IMR-90 (cell line): ENCODE measurements at regions not wholly inside any gene's neighbourhood (a gene's known extent, or its start where the extent isn't known, plus 50 kb on each side); places are given as distances from the start of the nearest gene placed in this dataset.

ENCODE experiments used
- ATAC-seq: fragments of 200-7000 bp; cut with Tn5 transposase; 2 replicates; pipeline ENCODE4 v1.9.1; 2020; ENCODE audit warnings: low read depth, mild to moderate bottlenecking, moderate library complexity
- BruUV-seq: library from RNA; stranded (reverse); fragments of 400-500 nt; replicated peaks from 2 replicates; lab custom pipeline; 2021; lab: Mats Ljungman, UMichigan
- CTCF ChIA-PET: fragments of 300-600 bp; formaldehyde crosslinking; extraction: SDS; loops from one replicate; lab custom pipeline; 2021; ENCODE audit warnings: antibody characterized with exemption; lab: Yijun Ruan, JAX
- POLR2A ChIA-PET: fragments of 300-600 bp; sonication (Branson Sonifier 250); formaldehyde crosslinking; loops from one replicate; lab custom pipeline; 2022; ENCODE audit warnings: antibody characterized with exemption; ENCODE audit not compliant: unreplicated experiment; lab: Charles Lee
- DNase-seq: peaks from one replicate; pipeline ENCODE4 v3.0.0; 2013
- H2AFZ ChIP-seq: replicated peaks from 2 replicates; pipeline ENCODE3; 2013; ENCODE audit warnings: low read length, mild to moderate bottlenecking; ENCODE audit not compliant: poor library complexity
- H2AK5ac ChIP-seq: 2 replicates; pipeline ENCODE4 v1.6.1; 2013; ENCODE audit warnings: low read depth, low read length, inconsistent platforms
- H2AK9ac ChIP-seq: replicated peaks from 2 replicates; pipeline ENCODE3; 2013; ENCODE audit warnings: mild to moderate bottlenecking, low read depth, low read length, moderate library complexity; ENCODE audit not compliant: poor library complexity
- H2BK120ac ChIP-seq: 2 replicates; pipeline ENCODE4 v1.6.1; 2013; ENCODE audit warnings: low read depth, low read length, inconsistent platforms
- H2BK15ac ChIP-seq: 3 replicates; pipeline ENCODE4 v1.6.1; 2013; ENCODE audit warnings: low read depth, low read length, inconsistent platforms
- H2BK20ac ChIP-seq: 2 replicates; pipeline ENCODE4 v1.6.1; 2013; ENCODE audit warnings: low read depth, mild to moderate bottlenecking, inconsistent platforms, low read length, moderate library complexity
- H2BK5ac ChIP-seq: 2 replicates; pipeline ENCODE4 v1.6.1; 2013; ENCODE audit warnings: mild to moderate bottlenecking, low read depth, low read length, inconsistent platforms; ENCODE audit not compliant: poor library complexity, severe bottlenecking
- H3K14ac ChIP-seq: replicated peaks from 2 replicates; pipeline ENCODE4 v1.6.1; 2013; ENCODE audit warnings: low read depth, low read length, inconsistent platforms
- H3K18ac ChIP-seq: 2 replicates; pipeline ENCODE4 v1.6.1; 2013; ENCODE audit warnings: low read depth, low read length, control low read depth
- H3K23ac ChIP-seq: 2 replicates; pipeline ENCODE4 v1.6.1; 2013; ENCODE audit warnings: low read depth, low read length, inconsistent platforms
- H3K27ac ChIP-seq: 2 replicates; pipeline ENCODE4 v1.5.1; 2013; ENCODE audit warnings: mild to moderate bottlenecking, control low read depth, low read length; ENCODE audit not compliant: insufficient read depth
- H3K27me3 ChIP-seq: 2 replicates; pipeline ENCODE4 v1.6.1; 2013; ENCODE audit warnings: low read length; ENCODE audit not compliant: control insufficient read depth, insufficient read depth
- H3K36me3 ChIP-seq: 2 replicates; pipeline ENCODE4 v1.6.1; 2013; ENCODE audit warnings: low read length, mixed read lengths; ENCODE audit not compliant: control insufficient read depth, insufficient read depth
- H3K4ac ChIP-seq: 2 replicates; pipeline ENCODE4 v1.6.1; 2013; ENCODE audit warnings: low read depth, low read length, inconsistent platforms
- H3K4me1 ChIP-seq: 2 replicates; pipeline ENCODE4 v1.6.1; 2013; ENCODE audit warnings: low read length, mixed read lengths; ENCODE audit not compliant: control insufficient read depth, insufficient read depth
- H3K4me2 ChIP-seq: 2 replicates; pipeline ENCODE4 v1.6.1; 2013; ENCODE audit warnings: low read depth, mild to moderate bottlenecking, control low read depth, low read length, moderate library complexity
- H3K4me3 ChIP-seq: 2 replicates; pipeline ENCODE4 v1.5.1; 2013; ENCODE audit warnings: low read depth, mild to moderate bottlenecking, control low read depth, low read length, moderate library complexity; ENCODE audit not compliant: insufficient read depth
- H3K56ac ChIP-seq: 2 replicates; pipeline ENCODE4 v1.6.1; 2013; ENCODE audit warnings: low read length, inconsistent platforms; ENCODE audit not compliant: insufficient read depth; ENCODE audit errors: extremely low read depth
- H3K79me1 ChIP-seq, 2 experiments: 2 replicates each; pipeline ENCODE4 v1.6.1; 2013; ENCODE audit warnings: low read length in 2 of 2, inconsistent platforms in 1 of 2, low read depth in 1 of 2
- H3K9ac ChIP-seq: 2 replicates; pipeline ENCODE4 v1.6.1; 2013; ENCODE audit warnings: low read depth, low read length, control low read depth
- H3K9me1 ChIP-seq: 2 replicates; pipeline ENCODE4 v1.6.1; 2013; ENCODE audit warnings: low read length, inconsistent platforms; ENCODE audit not compliant: insufficient read depth
- H3K9me3 ChIP-seq: 2 replicates; pipeline ENCODE4 v1.6.1; 2013; ENCODE audit warnings: low read length; ENCODE audit not compliant: control insufficient read depth, insufficient read depth
- H4K20me1 ChIP-seq: 2 replicates; pipeline ENCODE4 v1.6.1; 2013; ENCODE audit warnings: low read length, inconsistent platforms; ENCODE audit not compliant: insufficient read depth
- H4K5ac ChIP-seq: 2 replicates; pipeline ENCODE4 v1.6.1; 2013; ENCODE audit warnings: mild to moderate bottlenecking, low read depth, low read length, control low read depth
- H4K8ac ChIP-seq, 2 experiments: 2 replicates each; pipeline ENCODE4 v1.6.1; 2013; ENCODE audit warnings: low read depth in 2 of 2, low read length in 2 of 2, control low read depth in 1 of 2, inconsistent platforms in 1 of 2
- H4K91ac ChIP-seq: 2 replicates; pipeline ENCODE4 v1.6.1; 2013; ENCODE audit warnings: low read depth, low read length, inconsistent platforms; ENCODE audit not compliant: insufficient read depth
- BHLHE40 ChIP-seq: fragments of 150-350 bp; IDR thresholded peaks from 2 replicates; pipeline ENCODE4 v1.6.1; 2016; ENCODE audit warnings: mild to moderate bottlenecking, low read depth, low read length
- CEBPB ChIP-seq: IDR thresholded peaks from 2 replicates; pipeline ENCODE4 v1.6.1; 2012; ENCODE audit warnings: low read depth, low read length, improper control_type of control experiment
- CHD1 ChIP-seq: IDR thresholded peaks from 2 replicates; pipeline ENCODE4 v1.6.1; 2012; ENCODE audit warnings: low read depth, low read length, improper control_type of control experiment
- CTCF ChIP-seq: conservative IDR thresholded peaks from 2 replicates; pipeline ENCODE4 v1.5.1; 2012; ENCODE audit warnings: mild to moderate bottlenecking, low read depth, low read length, improper control_type of control experiment
- FOS ChIP-seq: fragments of 150-350 bp; IDR thresholded peaks from 2 replicates; pipeline ENCODE4 v1.6.1; 2016; ENCODE audit warnings: low read depth, low read length
- MAFK ChIP-seq: IDR thresholded peaks from 2 replicates; pipeline ENCODE4 v1.6.1; 2012; ENCODE audit warnings: low read depth, low read length, improper control_type of control experiment
- MAZ ChIP-seq: IDR thresholded peaks from 2 replicates; pipeline ENCODE4 v1.6.1; 2012; ENCODE audit warnings: low read depth, mild to moderate bottlenecking, low read length, improper control_type of control experiment, moderate library complexity, borderline replicate concordance
- MXI1 ChIP-seq: IDR thresholded peaks from 2 replicates; pipeline ENCODE4 v1.6.1; 2012; ENCODE audit warnings: low read depth, mild to moderate bottlenecking, low read length, moderate library complexity, borderline replicate concordance
- NFE2L2 ChIP-seq: fragments of 150-350 bp; IDR thresholded peaks from 2 replicates; pipeline ENCODE4 v1.6.1; 2016; ENCODE audit warnings: low read depth, mild to moderate bottlenecking, low read length
- POLR2A ChIP-seq: IDR thresholded peaks from 2 replicates; pipeline ENCODE4 v1.6.1; 2012; ENCODE audit warnings: mild to moderate bottlenecking, low read depth, low read length
- RAD21 ChIP-seq: IDR thresholded peaks from 2 replicates; pipeline ENCODE4 v1.6.1; 2012; ENCODE audit warnings: low read length, improper control_type of control experiment
- RCOR1 ChIP-seq: IDR thresholded peaks from 2 replicates; pipeline ENCODE4 v1.6.1; 2012; ENCODE audit warnings: mild to moderate bottlenecking, low read length, improper control_type of control experiment; ENCODE audit not compliant: insufficient replicate concordance
- RFX5 ChIP-seq: IDR thresholded peaks from 2 replicates; pipeline ENCODE4 v1.8.0; 2012; ENCODE audit warnings: low read depth, mild to moderate bottlenecking, low read length, moderate library complexity
- SMC3 ChIP-seq: fragments of 150-350 bp; IDR thresholded peaks from 2 replicates; pipeline ENCODE4 v1.6.1; 2016; ENCODE audit warnings: low read depth, mild to moderate bottlenecking, antibody characterized with exemption, low read length, moderate library complexity
- WGBS, 2 experiments: methylation state at CpG; one replicate each; pipeline versions ENCODE4 v1.1.5 to v1.1.7; 2013; ENCODE audit warnings: missing lambda C conversion rate in 2 of 2; ENCODE audit not compliant: insufficient read length in 1 of 2; ENCODE audit errors: extremely low coverage in 2 of 2; 5-methylcytosine and 5-hydroxymethylcytosine counted together
- dilution Hi-C: fragments of 300-500 bp; cut with HindIII; formaldehyde crosslinking; loops from one replicate; pipeline ENCODE4 v1.14.3; 2018; ENCODE audit warnings: low sequenced_read_pairs; ENCODE audit not compliant: unreplicated experiment
- in situ Hi-C: fragments of 300-500 bp; cut with MboI; formaldehyde crosslinking; loops from 3 replicates; pipeline ENCODE4 v1.14.3; 2019; ENCODE audit warnings: low sequenced_read_pairs, inconsistent platforms, mixed read lengths
- intact Hi-C: fragments of 100-400 bp; cut with micrococcal nuclease; formaldehyde crosslinking; loops from 2 replicates; pipeline ENCODE4 v1.10.0; 2022
- TF ChIP-seq, protein P1 (sequence below): fragments of 150-350 bp; IDR thresholded peaks from 2 replicates; pipeline ENCODE4 v1.6.1; 2016; ENCODE audit warnings: low read depth, mild to moderate bottlenecking, low read length, moderate library complexity, borderline replicate concordance
- TF ChIP-seq, protein P2 (sequence below): fragments of 150-350 bp; IDR thresholded peaks from 2 replicates; pipeline ENCODE4 v1.6.1; 2017; ENCODE audit warnings: mild to moderate bottlenecking, antibody characterized with exemption, low read length, low read depth

DNA sequence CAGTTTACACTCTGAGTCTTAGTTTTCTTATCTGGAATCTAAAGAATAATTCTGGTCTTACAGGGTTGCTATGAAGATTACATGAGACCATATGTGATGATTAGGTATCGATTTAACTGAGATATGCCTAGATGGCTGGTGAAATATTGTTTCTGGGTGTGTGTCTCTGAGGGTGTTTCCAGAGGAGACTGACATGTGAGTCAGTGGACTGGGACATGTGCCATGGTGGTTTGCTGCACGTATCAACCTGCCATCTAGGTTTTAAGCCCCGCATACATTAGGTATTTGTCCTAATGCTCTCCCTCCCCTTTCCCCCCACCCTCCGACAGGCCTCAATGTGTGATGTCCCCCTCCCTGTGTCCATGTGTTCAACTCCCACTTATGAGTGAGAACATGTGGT, 186.0 kb upstream of the CXorf66 start:
- H3K4me1 ChIP-seq: no peaks in the 10 kb centered on the region
- ChIA-PET CTCF (no interaction called here), POLR2A (no interaction called here)
- no peak overlapping the region for H3K4ac ChIP-seq
- no peaks in the 10 kb centered on the region for H4K20me1 ChIP-seq
- H2BK5ac ChIP-seq: no peak overlapping the region
- H2BK15ac ChIP-seq: no peak overlapping the region
- H3K9ac ChIP-seq: no peak overlapping the region
- H3K23ac ChIP-seq: no peak overlapping the region
- no peak for ATAC-seq
- no peak overlapping the region for H2AK5ac ChIP-seq
- no peak overlapping the region for H2AK9ac ChIP-seq
- H4K8ac ChIP-seq: no peak overlapping the region
- H3K4me3 ChIP-seq: no peak overlapping the region
- H4K5ac ChIP-seq: no peak overlapping the region
- no peak overlapping the region for H2BK20ac ChIP-seq
- H3K9me1 ChIP-seq: no peaks in the 10 kb centered on the region
- TF ChIP-seq POLR2A (no peak), MXI1 (no peak), SMC3 (no peak), FOS (no peak), CTCF (no peak), RCOR1 (no peak), CEBPB (no peak), CHD1 (no peak), RAD21 (no peak), NFE2L2 (no peak), BHLHE40 (no peak), MAZ (no peak), MAFK (no peak), RFX5 (no peak)
- TF ChIP-seq, protein P1, sequence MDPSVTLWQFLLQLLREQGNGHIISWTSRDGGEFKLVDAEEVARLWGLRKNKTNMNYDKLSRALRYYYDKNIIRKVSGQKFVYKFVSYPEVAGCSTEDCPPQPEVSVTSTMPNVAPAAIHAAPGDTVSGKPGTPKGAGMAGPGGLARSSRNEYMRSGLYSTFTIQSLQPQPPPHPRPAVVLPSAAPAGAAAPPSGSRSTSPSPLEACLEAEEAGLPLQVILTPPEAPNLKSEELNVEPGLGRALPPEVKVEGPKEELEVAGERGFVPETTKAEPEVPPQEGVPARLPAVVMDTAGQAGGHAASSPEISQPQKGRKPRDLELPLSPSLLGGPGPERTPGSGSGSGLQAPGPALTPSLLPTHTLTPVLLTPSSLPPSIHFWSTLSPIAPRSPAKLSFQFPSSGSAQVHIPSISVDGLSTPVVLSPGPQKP: no peak
- TF ChIP-seq, protein P2, sequence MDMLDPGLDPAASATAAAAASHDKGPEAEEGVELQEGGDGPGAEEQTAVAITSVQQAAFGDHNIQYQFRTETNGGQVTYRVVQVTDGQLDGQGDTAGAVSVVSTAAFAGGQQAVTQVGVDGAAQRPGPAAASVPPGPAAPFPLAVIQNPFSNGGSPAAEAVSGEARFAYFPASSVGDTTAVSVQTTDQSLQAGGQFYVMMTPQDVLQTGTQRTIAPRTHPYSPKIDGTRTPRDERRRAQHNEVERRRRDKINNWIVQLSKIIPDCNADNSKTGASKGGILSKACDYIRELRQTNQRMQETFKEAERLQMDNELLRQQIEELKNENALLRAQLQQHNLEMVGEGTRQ: no peak
- H3K79me1 ChIP-seq: no peaks in the 10 kb centered on the region
- no peak overlapping the region for H3K14ac ChIP-seq
- no peaks in the 10 kb centered on the region for H3K27me3 ChIP-seq
- H3K9me3 ChIP-seq: no peaks in the 10 kb centered on the region
- no peak overlapping the region for H3K4me2 ChIP-seq
- no peak overlapping the region for H4K91ac ChIP-seq
- no peak overlapping the region for H2BK120ac ChIP-seq
- H2AFZ ChIP-seq: no peak overlapping the region
- H3K18ac ChIP-seq: no peak overlapping the region
- no peaks in the 10 kb centered on the region for H3K36me3 ChIP-seq
- in situ Hi-C loops: no loop called here
- H3K56ac ChIP-seq: no peak overlapping the region
- dilution Hi-C loops: no loop called here
- no CpG with 5 or more reads among the region's 4 CpGs for WGBS, 2 experiments
- intact Hi-C loops: no loop called here
- BruUV-seq: no TSS peak
- no peak overlapping the region for H3K27ac ChIP-seq
- no peak for DNase-seq
